SU-DHL-6 (cell line): ENCODE measurements at regions not wholly inside any gene's neighbourhood (a gene's known extent, or its start where the extent isn't known, plus 50 kb on each side); places are given as distances from the start of the nearest gene placed in this dataset.

ENCODE experiments used
- H2AFZ ChIP-seq: fragments of 200-600 bp; sonication (generic); 2 replicates; pipeline ENCODE4 v1.6.1; 2014; ENCODE audit warnings: low read depth, mild to moderate bottlenecking, moderate library complexity, mixed read lengths, antibody characterized with exemption, low read length; ENCODE audit not compliant: severe bottlenecking
- H3F3A ChIP-seq: fragments of 200-600 bp; shearing (Covaris generic); 2 replicates; pipeline ENCODE4 v1.6.0; 2016; ENCODE audit warnings: antibody characterized with exemption, mild to moderate bottlenecking; ENCODE audit not compliant: insufficient read depth
- H3K27ac ChIP-seq: fragments of 200-600 bp; sonication (generic); 2 replicates; pipeline ENCODE4 v1.5.1; 2016; ENCODE audit warnings: low read depth, mild to moderate bottlenecking, low read length, moderate library complexity, mixed read lengths
- H3K27me3 ChIP-seq: fragments of 200-600 bp; sonication (generic), shearing (Covaris generic); 2 replicates; pipeline ENCODE4 v1.6.0; 2014; ENCODE audit warnings: mild to moderate bottlenecking, low read length
- H3K36me3 ChIP-seq: fragments of 200-600 bp; sonication (generic); 2 replicates; pipeline ENCODE4 v1.6.1; 2014; ENCODE audit warnings: mild to moderate bottlenecking, low read length, mixed read lengths
- H3K4me2 ChIP-seq: fragments of 300-600, 200-600 bp; shearing (Covaris generic), sonication (generic); 2 replicates; pipeline ENCODE4 v1.6.0; 2014; ENCODE audit warnings: low read length, low read depth, mild to moderate bottlenecking; ENCODE audit not compliant: poor library complexity, severe bottlenecking
- H3K4me3 ChIP-seq: fragments of 200-600 bp; sonication (generic); 2 replicates; pipeline ENCODE4 v1.5.1; 2014; ENCODE audit warnings: antibody characterized with exemption, low read length, mild to moderate bottlenecking, mixed read lengths; ENCODE audit not compliant: insufficient read depth, poor library complexity, severe bottlenecking
- H3K79me2 ChIP-seq: fragments of 200-600 bp; sonication (generic); 2 replicates; pipeline ENCODE4 v1.6.1; 2014; ENCODE audit warnings: mild to moderate bottlenecking, low read length, moderate library complexity; ENCODE audit not compliant: insufficient read depth
- H3K9ac ChIP-seq: fragments of 200-600 bp; sonication (generic); 2 replicates; pipeline ENCODE4 v1.7.0; 2014; ENCODE audit warnings: mild to moderate bottlenecking, low read length
- H3K9me2 ChIP-seq: fragments of 200-600 bp; sonication (generic); replicated peaks from 2 replicates; pipeline ENCODE4 v1.6.1; 2014; ENCODE audit warnings: low read length; ENCODE audit not compliant: insufficient read depth
- H3K9me3 ChIP-seq: fragments of 200-600 bp; sonication (generic); 2 replicates; pipeline ENCODE4 v1.6.1; 2014; ENCODE audit warnings: low read length, mixed read lengths; ENCODE audit not compliant: insufficient read depth
- H4K20me1 ChIP-seq: fragments of 200-600 bp; sonication (generic); 2 replicates; pipeline ENCODE4 v1.6.1; 2014; ENCODE audit warnings: low read depth, mild to moderate bottlenecking, antibody characterized with exemption, low read length, moderate library complexity, mixed read lengths
- EZH2phosphoT487 ChIP-seq: fragments of 200-600 bp; sonication (generic), shearing (Covaris generic); conservative IDR thresholded peaks from 2 replicates; pipeline ENCODE4 v1.6.1; 2018; ENCODE audit warnings: mild to moderate bottlenecking, antibody characterized with exemption, low read length, moderate library complexity, mixed read lengths
- TF ChIP-seq, protein P1 (sequence below): fragments of 200-600 bp; sonication (generic); IDR thresholded peaks from one replicate; pipeline ENCODE4 v1.5.1; 2017; ENCODE audit warnings: antibody characterized with exemption, mild to moderate bottlenecking, low read length, moderate library complexity; ENCODE audit not compliant: insufficient read depth, poor library complexity, severe bottlenecking

- H3K4me3 ChIP-seq, result no peak overlapping the region
- no peaks in the 10 kb centered on the region for H3K36me3 ChIP-seq
- no peak for TF ChIP-seq EZH2phosphoT487
- TF ChIP-seq, protein P1, sequence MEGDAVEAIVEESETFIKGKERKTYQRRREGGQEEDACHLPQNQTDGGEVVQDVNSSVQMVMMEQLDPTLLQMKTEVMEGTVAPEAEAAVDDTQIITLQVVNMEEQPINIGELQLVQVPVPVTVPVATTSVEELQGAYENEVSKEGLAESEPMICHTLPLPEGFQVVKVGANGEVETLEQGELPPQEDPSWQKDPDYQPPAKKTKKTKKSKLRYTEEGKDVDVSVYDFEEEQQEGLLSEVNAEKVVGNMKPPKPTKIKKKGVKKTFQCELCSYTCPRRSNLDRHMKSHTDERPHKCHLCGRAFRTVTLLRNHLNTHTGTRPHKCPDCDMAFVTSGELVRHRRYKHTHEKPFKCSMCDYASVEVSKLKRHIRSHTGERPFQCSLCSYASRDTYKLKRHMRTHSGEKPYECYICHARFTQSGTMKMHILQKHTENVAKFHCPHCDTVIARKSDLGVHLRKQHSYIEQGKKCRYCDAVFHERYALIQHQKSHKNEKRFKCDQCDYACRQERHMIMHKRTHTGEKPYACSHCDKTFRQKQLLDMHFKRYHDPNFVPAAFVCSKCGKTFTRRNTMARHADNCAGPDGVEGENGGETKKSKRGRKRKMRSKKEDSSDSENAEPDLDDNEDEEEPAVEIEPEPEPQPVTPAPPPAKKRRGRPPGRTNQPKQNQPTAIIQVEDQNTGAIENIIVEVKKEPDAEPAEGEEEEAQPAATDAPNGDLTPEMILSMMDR, result no peak
Measured at GRCh38 chr5:147162740-147163139, 72.1 kb upstream of the STK32A start.

GRCh38 chr5:147167529-147167928 lies 67.3 kb upstream of the STK32A start:
- Histone ChIP-seq H3F3A (no peaks in the 10 kb centered on the region), H3K27ac (no peak overlapping the region), H3K4me3 (no peak overlapping the region), H3K4me2 (no peak overlapping the region), H3K27me3 (no peaks in the 10 kb centered on the region), H3K79me2 (no peaks in the 10 kb centered on the region), H3K9ac (no peak overlapping the region), H2AFZ (no peak overlapping the region), H3K36me3 (no peaks in the 10 kb centered on the region), H3K9me3 (no peaks in the 10 kb centered on the region), H3K9me2 (no peaks in the 10 kb centered on the region), H4K20me1 (no peaks in the 10 kb centered on the region)
- TF ChIP-seq, protein P1, result no peak
- TF ChIP-seq EZH2phosphoT487, result no peak

More at GRCh38 chr5:147162740-147163139, 72.1 kb upstream of the STK32A start:
- Histone ChIP-seq H3K9me2 (no peaks in the 10 kb centered on the region), H3F3A (no peaks in the 10 kb centered on the region), H3K27ac (no peak overlapping the region), H3K27me3 (no peaks in the 10 kb centered on the region), H3K79me2 (no peaks in the 10 kb centered on the region), H3K9ac (no peak overlapping the region), H3K9me3 (no peaks in the 10 kb centered on the region), H4K20me1 (no peaks in the 10 kb centered on the region), H2AFZ (no peak overlapping the region), H3K4me2 (no peak overlapping the region)

- TF ChIP-seq, protein P1, result no peak
- no peak for TF ChIP-seq EZH2phosphoT487
- Histone ChIP-seq H3F3A (no peaks in the 10 kb centered on the region), H4K20me1 (no peaks in the 10 kb centered on the region), H3K9ac (no peak overlapping the region), H3K36me3 (no peaks in the 10 kb centered on the region), H3K4me2 (no peak overlapping the region), H3K9me2 (no peaks in the 10 kb centered on the region), H3K27me3 (no peaks in the 10 kb centered on the region), H3K27ac (no peak overlapping the region), H3K79me2 (no peaks in the 10 kb centered on the region), H3K9me3 (no peaks in the 10 kb centered on the region), H2AFZ (no peak overlapping the region), H3K4me3 (no peak overlapping the region)
Measured at GRCh38 chr5:147168578-147169327, 66.1 kb upstream of the STK32A start.
